GM23248 (cell line): ENCODE measurements at regions not wholly inside any gene's neighbourhood (a gene's known extent, or its start where the extent isn't known, plus 50 kb on each side); places are given as distances from the start of the nearest gene placed in this dataset.
"Not testable (repeated sequence)": the region's sequence is repeated elsewhere in the genome, so short reads cannot be mapped to it uniquely, and the experiment has no call there.

Source experiments
- DNase-seq: peaks from one replicate; pipeline ENCODE4 v3.0.0-alpha.2; 2015
- H2AFZ ChIP-seq: fragments of 200-600 bp; sonication (generic); 2 replicates; pipeline ENCODE4 v1.6.1; 2016; ENCODE audit warnings: antibody characterized with exemption
- H3F3A ChIP-seq: fragments of 200-600 bp; sonication (generic); 2 replicates; pipeline ENCODE4 v1.6.1; 2016; ENCODE audit warnings: mild to moderate bottlenecking, antibody characterized with exemption, mixed run types; ENCODE audit not compliant: insufficient read depth
- H3K27ac ChIP-seq: fragments of 200-600 bp; sonication (generic); 2 replicates; pipeline ENCODE4 v1.5.1; 2016; ENCODE audit warnings: mild to moderate bottlenecking
- H3K27me3 ChIP-seq: fragments of 200-600 bp; sonication (generic); replicated peaks from 2 replicates; pipeline ENCODE4 v1.6.1; 2016; ENCODE audit warnings: mild to moderate bottlenecking; ENCODE audit not compliant: insufficient read depth
- H3K36me3 ChIP-seq: fragments of 200-600 bp; sonication (generic); 2 replicates; pipeline ENCODE4 v1.6.1; 2016; ENCODE audit warnings: low read depth, mild to moderate bottlenecking
- H3K4me1 ChIP-seq: fragments of 200-600 bp; sonication (generic); 2 replicates; pipeline ENCODE4 v1.6.1; 2016; ENCODE audit warnings: mild to moderate bottlenecking; ENCODE audit not compliant: insufficient read depth
- H3K4me2 ChIP-seq: fragments of 200-600 bp; sonication (generic); one replicate; pipeline ENCODE4 v1.6.1; 2016; ENCODE audit warnings: mild to moderate bottlenecking; ENCODE audit not compliant: unreplicated experiment
- H3K4me3 ChIP-seq: fragments of 200-600 bp; sonication (generic); 2 replicates; pipeline ENCODE4 v1.5.1; 2016; ENCODE audit warnings: mild to moderate bottlenecking
- H3K79me2 ChIP-seq: fragments of 200-600 bp; sonication (generic); 2 replicates; pipeline ENCODE4 v1.6.1; 2016; ENCODE audit warnings: mild to moderate bottlenecking; ENCODE audit not compliant: insufficient read depth
- H3K9ac ChIP-seq: fragments of 200-600 bp; sonication (generic); 2 replicates; pipeline ENCODE4 v1.6.1; 2016; ENCODE audit warnings: mild to moderate bottlenecking
- H3K9me2 ChIP-seq: fragments of 200-600 bp; sonication (generic); 2 replicates; pipeline ENCODE4 v1.6.1; 2016; ENCODE audit warnings: mixed run types, mild to moderate bottlenecking, moderate library complexity; ENCODE audit not compliant: insufficient read depth
- H3K9me3 ChIP-seq: fragments of 200-600 bp; sonication (generic); one replicate; pipeline ENCODE4 v1.6.1; 2017; ENCODE audit warnings: low read depth
- H4K20me1 ChIP-seq: fragments of 200-600 bp; sonication (generic); 2 replicates; pipeline ENCODE4 v1.6.0; 2016; ENCODE audit not compliant: insufficient read depth
- EZH2 ChIP-seq: fragments of 200-600 bp; sonication (generic); IDR thresholded peaks from 2 replicates; pipeline ENCODE4 v1.6.1; 2018; ENCODE audit warnings: antibody characterized with exemption, mild to moderate bottlenecking; ENCODE audit not compliant: insufficient read depth, poor library complexity, severe bottlenecking
- EZH2phosphoT487 ChIP-seq: fragments of 200-600 bp; sonication (generic); IDR thresholded peaks from 2 replicates; pipeline ENCODE4 v1.6.1; 2018; ENCODE audit warnings: antibody characterized with exemption, moderate library complexity, mild to moderate bottlenecking, low read depth; ENCODE audit not compliant: insufficient read depth
- WGBS, 2 experiments: methylation state at CpG; one replicate each; pipeline ENCODE4 v1.1.6; 2015 to 2017; ENCODE audit warnings: low lambda C conversion rate in 2 of 2, low coverage in 1 of 2; ENCODE audit errors: missing lambda C conversion rate in 2 of 2; 5-methylcytosine and 5-hydroxymethylcytosine counted together
- in situ Hi-C: fragments of 300-500 bp; cut with MboI; formaldehyde crosslinking; loops from 2 replicates; pipeline ENCODE4 v1.15.0; 2020

DNA sequence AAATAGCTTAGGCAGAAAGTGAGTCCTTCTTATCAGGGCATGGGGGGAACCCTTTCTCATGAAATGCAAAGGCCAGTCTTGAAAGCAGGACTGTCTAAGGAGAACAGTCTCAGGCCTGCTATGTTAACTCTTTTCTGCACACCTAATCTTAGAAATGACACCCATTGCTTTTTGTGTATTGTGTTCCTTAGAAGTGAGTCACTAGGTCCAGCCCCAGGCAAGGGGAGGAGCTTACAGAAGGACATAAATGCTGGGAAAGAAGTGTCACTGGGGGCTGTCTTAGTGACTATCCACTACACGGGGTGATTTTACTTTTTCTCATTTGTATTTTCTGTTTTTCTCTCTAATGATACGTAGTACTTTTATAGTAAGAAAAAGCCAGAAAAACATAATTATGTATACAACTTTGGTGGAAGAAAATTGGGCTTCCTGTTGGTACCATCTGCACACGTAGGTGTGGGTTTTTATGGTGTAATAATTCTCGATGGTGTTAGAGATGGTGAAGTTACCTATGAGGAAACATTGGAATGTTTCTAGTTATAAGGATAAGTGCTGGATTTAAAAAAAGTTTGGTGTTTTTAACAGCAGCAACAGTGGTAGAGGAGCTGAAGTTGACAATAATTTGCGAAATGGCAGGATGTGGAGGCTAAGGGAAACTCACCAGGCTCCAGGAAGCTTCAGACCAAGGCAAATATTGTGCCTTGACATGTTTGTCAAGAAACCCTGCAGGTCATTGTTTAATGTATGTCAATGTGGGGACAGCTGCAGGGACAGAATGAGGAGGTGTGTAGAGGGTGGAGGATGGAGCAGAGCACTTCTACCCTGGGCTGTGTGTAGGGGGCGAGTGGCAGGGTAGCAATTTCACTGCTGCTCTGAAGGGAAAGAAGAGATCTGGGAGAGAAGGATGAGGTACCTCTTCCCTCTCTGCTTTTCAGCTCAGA lies 214.9 kb downstream of the KTN1 start:
- DNase-seq = peak; percentile 57
- no peak overlapping the region for H3K27ac ChIP-seq

DNA sequence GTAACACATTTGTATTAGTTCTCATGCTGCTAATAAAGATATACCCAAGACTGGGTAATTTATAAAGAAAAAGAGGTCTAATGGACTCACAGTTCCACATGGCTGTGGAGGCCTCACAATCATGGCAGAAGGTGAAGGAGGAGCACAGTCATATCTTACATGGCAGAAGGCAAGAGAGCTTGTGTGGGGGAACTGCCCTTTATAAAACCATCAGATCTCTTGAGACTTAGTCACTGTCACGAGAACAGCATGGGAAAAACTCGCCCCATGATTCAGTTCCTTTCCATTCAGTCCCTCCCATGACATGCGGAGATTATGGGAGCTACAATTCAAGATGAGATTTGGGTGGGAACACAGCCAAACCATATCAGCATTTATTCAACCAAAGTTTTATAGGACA lies 216.5 kb downstream of the KTN1 start:
- H3K9me3 ChIP-seq, H3K36me3 ChIP-seq, H3K4me1 ChIP-seq, in situ Hi-C loops, H3K4me2 ChIP-seq, H3K4me3 ChIP-seq, DNase-seq, H3K79me2 ChIP-seq, H3K9me2 ChIP-seq, H2AFZ ChIP-seq, H3F3A ChIP-seq, H4K20me1 ChIP-seq, H3K27ac ChIP-seq, H3K27me3 ChIP-seq, H3K9ac ChIP-seq: not testable (repeated sequence)
- 73 to 79% methylated on average over 3 of the region's 3 CpGs for WGBS, 2 experiments

More for the DNA sequence above, 214.9 kb downstream of the KTN1 start:
- Histone ChIP-seq H3F3A (no peaks in the 10 kb centered on the region), H3K9ac (no peak overlapping the region), H3K36me3 (no peaks in the 10 kb centered on the region), H3K4me2 (no peak overlapping the region), H2AFZ (no peak overlapping the region), H4K20me1 (no peaks in the 10 kb centered on the region), H3K4me3 (no peak overlapping the region), H3K9me2 (no peaks in the 10 kb centered on the region), H3K27me3 (no peaks in the 10 kb centered on the region), H3K4me1 (no peaks in the 10 kb centered on the region; the same call in 1 of the 2 replicates), H3K79me2 (no peaks in the 10 kb centered on the region), H3K9me3 (no peaks in the 10 kb centered on the region)
- TF ChIP-seq EZH2 (no peak), EZH2phosphoT487 (no peak)
- in situ Hi-C loops = no loop called here
- WGBS, 2 experiments = 75% methylated on average over 6 of the region's 6 CpGs

DNA sequence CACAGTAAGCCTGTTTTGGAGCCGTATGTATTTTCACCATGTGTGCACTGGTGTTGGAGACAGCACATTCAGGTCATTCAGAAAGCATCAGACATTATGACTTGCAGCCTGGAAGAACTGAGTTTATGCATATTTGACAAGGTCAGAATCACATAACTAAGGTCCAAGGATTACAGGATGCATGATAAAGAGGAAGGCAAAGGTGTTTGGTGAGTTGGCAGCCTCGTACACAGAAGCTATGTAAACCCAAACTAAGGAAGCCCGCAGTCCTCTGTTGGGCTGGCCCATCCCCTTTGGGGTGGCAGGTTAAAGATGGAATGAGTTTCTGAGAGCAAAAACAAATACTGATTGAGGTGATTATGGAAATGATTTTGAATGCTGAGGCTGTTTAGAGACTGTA lies 218.4 kb downstream of the KTN1 start:
- no peak for TF ChIP-seq EZH2
- TF ChIP-seq EZH2phosphoT487 = no peak
- no peaks in the 10 kb centered on the region for H3K4me1 ChIP-seq
- no peak for DNase-seq
- no peak overlapping the region for H3K4me2 ChIP-seq
- H4K20me1 ChIP-seq = no peaks in the 10 kb centered on the region
- 72 to 84% methylated on average over 3 of the region's 3 CpGs for WGBS, 2 experiments
- no peaks in the 10 kb centered on the region for H3K9me2 ChIP-seq
- no peaks in the 10 kb centered on the region for H3K36me3 ChIP-seq
- in situ Hi-C loops = no loop called here
- H3K9me3 ChIP-seq = no peaks in the 10 kb centered on the region
- no peaks in the 10 kb centered on the region for H3F3A ChIP-seq
- H3K27me3 ChIP-seq = no peaks in the 10 kb centered on the region
- H3K79me2 ChIP-seq = no peaks in the 10 kb centered on the region
- H3K27ac ChIP-seq = no peak overlapping the region
- no peak overlapping the region for H2AFZ ChIP-seq
- H3K4me3 ChIP-seq = no peak overlapping the region
- no peak overlapping the region for H3K9ac ChIP-seq

DNA sequence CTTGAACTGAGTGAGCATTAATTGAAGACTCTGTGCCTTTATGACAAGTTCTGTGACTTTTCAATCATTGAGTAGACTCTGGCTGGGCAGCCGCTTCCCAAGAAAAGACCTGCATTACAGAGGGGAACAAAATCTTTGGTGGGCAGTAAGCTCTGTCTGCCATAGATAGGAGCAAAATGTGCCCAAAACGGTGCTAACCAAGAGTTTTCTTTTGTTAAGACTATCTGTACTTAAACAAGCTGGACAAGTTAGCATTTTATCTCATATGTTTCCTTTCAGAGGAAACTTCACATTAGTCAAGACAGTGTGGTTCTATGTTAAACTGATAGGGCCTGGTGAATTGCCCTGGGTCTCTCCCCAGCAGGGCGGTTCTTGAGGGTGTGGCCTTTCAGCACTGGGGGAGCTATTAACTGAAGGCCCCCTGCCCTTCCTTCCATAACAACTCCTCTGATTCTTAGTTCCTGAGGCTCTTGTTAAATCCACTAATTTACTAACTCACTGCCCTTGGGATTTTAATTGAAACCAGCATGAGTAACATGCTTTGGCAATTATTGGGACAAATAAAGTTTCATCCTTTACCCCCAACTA lies 219.6 kb downstream of the KTN1 start:
- in situ Hi-C loops = no loop called here
- no peaks in the 10 kb centered on the region for H3K9me3 ChIP-seq
- no peak overlapping the region for H2AFZ ChIP-seq

More for the DNA sequence above, 219.6 kb downstream of the KTN1 start:
- no peaks in the 10 kb centered on the region for H3F3A ChIP-seq
- no peak overlapping the region for H3K9ac ChIP-seq
- no peaks in the 10 kb centered on the region for H3K79me2 ChIP-seq
- H3K27ac ChIP-seq = no peak overlapping the region
- H3K9me2 ChIP-seq = no peaks in the 10 kb centered on the region
- TF ChIP-seq EZH2phosphoT487 = no peak
- no peak for TF ChIP-seq EZH2
- WGBS, 2 experiments = 29 to 35% methylated on average over 3 of the region's 3 CpGs
- no peaks in the 10 kb centered on the region for H4K20me1 ChIP-seq
- H3K4me3 ChIP-seq = no peak overlapping the region
- H3K27me3 ChIP-seq = no peaks in the 10 kb centered on the region
- H3K4me1 ChIP-seq = no peaks in the 10 kb centered on the region
- no peaks in the 10 kb centered on the region for H3K36me3 ChIP-seq
- no peak overlapping the region for H3K4me2 ChIP-seq
- DNase-seq = no peak
